ENCODE measurements at regions not wholly inside any gene's neighbourhood (a gene's known extent, or its start where the extent isn't known, plus 50 kb on each side); places are given as distances from the start of the nearest gene placed in this dataset.

DNA sequence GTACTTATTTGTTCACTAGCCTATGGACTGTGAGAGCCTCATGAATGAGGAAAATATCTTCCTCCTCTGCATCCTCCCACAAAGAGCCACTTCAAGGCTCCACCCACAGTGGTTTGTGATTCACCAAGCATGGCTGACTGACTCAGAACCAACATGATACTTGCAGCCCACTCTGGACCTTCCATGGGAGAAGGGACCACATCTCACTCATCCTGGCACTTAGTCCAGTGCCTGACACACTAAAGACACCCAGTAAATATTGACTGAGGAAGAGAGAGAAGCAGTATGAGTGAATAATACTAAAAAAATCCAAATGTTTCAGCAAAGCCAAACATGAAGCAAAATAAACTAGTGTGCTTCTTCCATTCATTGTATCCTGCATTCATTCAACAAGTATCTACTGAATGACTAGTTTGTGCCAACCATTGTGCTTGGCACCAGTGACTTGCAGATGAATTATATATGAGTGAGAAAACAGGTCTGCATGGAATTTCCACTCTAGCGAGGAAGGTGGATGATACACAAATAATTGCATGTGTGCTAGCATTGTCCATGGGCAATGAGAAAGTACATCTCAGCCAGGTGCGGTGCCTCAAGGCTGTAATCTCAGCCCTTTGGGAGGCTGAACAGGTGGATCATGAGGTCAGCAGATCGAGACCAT is 54.9 kb upstream of the BLID start (continued):
- TF ChIP-seq SP1 (IDR thresholded peaks at IDR 0.05; ENCODE audit: low read depth) (peak; percentile 77), ZFX (IDR thresholded peaks at IDR 0.05) (no peak), EZH2phosphoT487 (IDR thresholded peaks at IDR 0.05; ENCODE audit: borderline replicate concordance) (no peak)

DNA sequence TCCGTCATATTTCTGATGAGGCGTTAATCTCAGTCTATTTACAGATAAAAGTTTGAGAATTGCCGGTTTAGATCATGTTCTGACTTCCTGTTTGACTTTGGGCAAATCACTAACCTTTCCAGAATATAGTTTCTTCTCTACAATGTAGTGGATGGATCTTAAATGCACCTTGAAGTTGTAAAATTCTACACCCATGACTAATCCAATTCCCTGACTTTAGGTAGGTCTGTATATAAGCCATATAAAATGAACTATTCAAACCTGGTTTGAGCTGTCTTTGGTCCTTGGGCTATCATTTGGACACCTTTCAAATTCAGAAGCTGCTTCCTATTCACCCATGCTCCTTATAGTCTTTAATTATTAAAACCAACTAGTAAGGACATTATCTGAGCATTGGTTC is 52.2 kb upstream of the BLID start:
- Histone ChIP-seq H3K27me3 (ENCODE audit: insufficient read depth, low read length) (no peaks in the 10 kb centered on the region), H3K9ac (ENCODE audit: low read length) (peak overlapping the region; percentile 58), H3K36me3 (ENCODE audit: control insufficient read depth in 1 of 2, insufficient read depth in 2 of 2, low read length in 2 of 2) (peaks cover 0 to 29% of the 10 kb centered on the region in 2 experiments; a peak in 1 of 4 replicates), H3K27ac (ENCODE audit: low read depth, low read length) (peak overlapping the region; percentile 95), H3K4me2 (ENCODE audit: low read length) (peak overlapping the region; percentile 58), H3K79me2 (ENCODE audit: insufficient read depth, low read length) (peaks cover 97% of the 10 kb centered on the region), H3K4me1 (ENCODE audit: control insufficient read depth in 1 of 2, insufficient read depth in 2 of 2, low read length in 2 of 2) (peaks cover 87 to 96% of the 10 kb centered on the region in 2 experiments), H3K9me2 (ENCODE audit: insufficient read depth) (no peaks in the 10 kb centered on the region), H4K20me1 (ENCODE audit: insufficient read depth) (no peaks in the 10 kb centered on the region), H2AFZ (ENCODE audit: low read depth, low read length, poor library complexity, severe bottlenecking) (no peak overlapping the region), H3K4me3 (replicated peaks in 1 of 2; ENCODE audit: low read depth in 1 of 2, low read length in 2 of 2) (no peak overlapping the region; a peak in 1 of 4 replicates), H3K9me3 (ENCODE audit: control insufficient read depth in 1 of 2, insufficient read depth in 1 of 2, low read depth in 1 of 2, low read length in 2 of 2) (no peaks in the 10 kb centered on the region)
- TF ChIP-seq, protein P1, sequence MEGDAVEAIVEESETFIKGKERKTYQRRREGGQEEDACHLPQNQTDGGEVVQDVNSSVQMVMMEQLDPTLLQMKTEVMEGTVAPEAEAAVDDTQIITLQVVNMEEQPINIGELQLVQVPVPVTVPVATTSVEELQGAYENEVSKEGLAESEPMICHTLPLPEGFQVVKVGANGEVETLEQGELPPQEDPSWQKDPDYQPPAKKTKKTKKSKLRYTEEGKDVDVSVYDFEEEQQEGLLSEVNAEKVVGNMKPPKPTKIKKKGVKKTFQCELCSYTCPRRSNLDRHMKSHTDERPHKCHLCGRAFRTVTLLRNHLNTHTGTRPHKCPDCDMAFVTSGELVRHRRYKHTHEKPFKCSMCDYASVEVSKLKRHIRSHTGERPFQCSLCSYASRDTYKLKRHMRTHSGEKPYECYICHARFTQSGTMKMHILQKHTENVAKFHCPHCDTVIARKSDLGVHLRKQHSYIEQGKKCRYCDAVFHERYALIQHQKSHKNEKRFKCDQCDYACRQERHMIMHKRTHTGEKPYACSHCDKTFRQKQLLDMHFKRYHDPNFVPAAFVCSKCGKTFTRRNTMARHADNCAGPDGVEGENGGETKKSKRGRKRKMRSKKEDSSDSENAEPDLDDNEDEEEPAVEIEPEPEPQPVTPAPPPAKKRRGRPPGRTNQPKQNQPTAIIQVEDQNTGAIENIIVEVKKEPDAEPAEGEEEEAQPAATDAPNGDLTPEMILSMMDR (IDR thresholded peaks at IDR 0.05 in 2 of 3, conservative IDR thresholded peaks at IDR 0.05 in 1 of 3; ENCODE audit: borderline replicate concordance in 1 of 3, insufficient read depth in 1 of 3, low read depth in 2 of 3, low read length in 2 of 3), result no peak
- no peak for TF ChIP-seq ELF1 (IDR thresholded peaks at IDR 0.05; ENCODE audit: borderline replicate concordance, low read depth)
- TF ChIP-seq RAD21 (IDR thresholded peaks at IDR 0.05; ENCODE audit: low read depth), result no peak
- no peak for TF ChIP-seq SRF (IDR thresholded peaks at IDR 0.05; ENCODE audit: low read depth)
- no peak for TF ChIP-seq EGR1 (IDR thresholded peaks at IDR 0.05; ENCODE audit: low read depth)
- no peak for TF ChIP-seq CBX3 (IDR thresholded peaks at IDR 0.05; ENCODE audit: low read depth)
- no peak for TF ChIP-seq YY1 (IDR thresholded peaks at IDR 0.05; ENCODE audit: extremely low read depth, insufficient replicate concordance, low read depth, low read length)
- no peak for TF ChIP-seq POLR2AphosphoS5 (IDR thresholded peaks at IDR 0.05; ENCODE audit: low read depth, low read length)
- no peak for TF ChIP-seq EZH2 (IDR thresholded peaks at IDR 0.05)
- peak; percentile 4 for TF ChIP-seq TCF7L2 (IDR thresholded peaks at IDR 0.05; ENCODE audit: borderline replicate concordance, extremely low read depth, insufficient read depth, insufficient read length)
- TF ChIP-seq SP1 (IDR thresholded peaks at IDR 0.05; ENCODE audit: low read depth), result peak; percentile 31
- TF ChIP-seq ZNF274 (IDR thresholded peaks at IDR 0.05; ENCODE audit: low read depth, low read length), result no peak
- no peak for TF ChIP-seq POLR2A (IDR thresholded peaks at IDR 0.05; ENCODE audit: borderline replicate concordance, extremely low read depth, insufficient read depth, insufficient read length)
- peak; percentile 25; the same call in 1 of the 2 replicates for ATAC-seq
- ChIA-PET POLR2A (interaction anchor here (1.3 to 3.6 kb wide), 4 partner anchors 10 to 26 kb away, joined by 4 to 24 read pairs (median 14); no protein-coding TSS in a partner anchor), RAD21 (ENCODE audit: low non-redundant PET in 1 of 2, low total read pairs in 2 of 2, uncharacterized antibody in 2 of 2, unreplicated experiment in 2 of 2) (no interaction called here), CTCF (no interaction called here)
- DNase-seq (ENCODE audit: low read depth, low spot score), result no peak
- intact Hi-C loops (cut with micrococcal nuclease), result no loop called here
- BruUV-seq (replicated peaks), result no TSS peak

Measured in HCT116 (cell line).